ENCODE measurements at regions not wholly inside any gene's neighbourhood (a gene's known extent, or its start where the extent isn't known, plus 50 kb on each side); places are given as distances from the start of the nearest gene placed in this dataset.

- no peak for TF ChIP-seq NR4A1 (CRISPR knock-in tag; IDR thresholded peaks at IDR 0.05)
- no peak for TF ChIP-seq NR4A1 (tag; IDR thresholded peaks at IDR 0.05)
- no peak for TF ChIP-seq TCF3 (CRISPR knock-in tag; IDR thresholded peaks at IDR 0.05)
- no peak for TF ChIP-seq POLR2G (IDR thresholded peaks at IDR 0.05; ENCODE audit: low read depth, low read length)
- TF ChIP-seq ETS2 (tag; IDR thresholded peaks at IDR 0.05; ENCODE audit: borderline replicate concordance, poor library complexity, severe bottlenecking), result no peak
- no peak for TF ChIP-seq TOE1 (IDR thresholded peaks at IDR 0.05; ENCODE audit: borderline replicate concordance)
- TF ChIP-seq TOE1 (CRISPR knock-in tag; IDR thresholded peaks at IDR 0.05; ENCODE audit: borderline replicate concordance, low read depth), result no peak
Observed at GRCh38 chr2:181755181-181755580, 74.9 kb upstream of the NEUROD1 start (continued).

- intact Hi-C loops (cut with micrococcal nuclease) (loop anchor here (5.0 kb wide), 1 partner anchor 142 kb away; no protein-coding TSS in a partner anchor), in situ Hi-C loops (cut with MboI) (no loop called here)
- ATAC-seq (no peak), DNase-seq (ENCODE audit: extremely low read depth in 1 of 4, low spot score in 3 of 4) (no peak), FAIRE-seq (no peak)
- Histone ChIP-seq H2AFZ (ENCODE audit: low read depth, low read length) (no peak overlapping the region), H3K4me1 (replicated peaks in 1 of 2; ENCODE audit: control insufficient read depth in 2 of 2, insufficient read depth in 2 of 2, low read length in 2 of 2) (peaks cover 0 to 12% of the 10 kb centered on the region in 2 experiments; a peak in 4 of 5 replicates), H3K27ac (ENCODE audit: extremely low read depth, low read depth, low read length) (no peak overlapping the region), H3K9me1 (ENCODE audit: control insufficient read depth, insufficient read depth, low read length) (no peaks in the 10 kb centered on the region), H3K27me3 (ENCODE audit: control insufficient read depth in 2 of 2, insufficient read depth in 2 of 2, low read length in 2 of 2) (no peaks in the 10 kb centered on the region), H3K4me3 (no peak overlapping the region), H3K79me2 (ENCODE audit: control insufficient read depth, insufficient read depth, low read length) (no peaks in the 10 kb centered on the region), H3K4me2 (ENCODE audit: insufficient read depth, low read length) (no peak overlapping the region), H3K36me3 (ENCODE audit: control insufficient read depth, insufficient read depth, low read length) (no peaks in the 10 kb centered on the region), H3K9ac (ENCODE audit: insufficient read depth in 1 of 2, low read depth in 2 of 2, low read length in 2 of 2) (no peak overlapping the region), H3K9me3 (replicated peaks; ENCODE audit: control insufficient read depth, insufficient read depth, low read depth, low read length) (no peaks in the 10 kb centered on the region), H4K20me1 (replicated peaks; ENCODE audit: control insufficient read depth, insufficient read depth, low read length) (no peaks in the 10 kb centered on the region)
- no peak for TF ChIP-seq CHD4 (IDR thresholded peaks at IDR 0.05; ENCODE audit: insufficient read depth, insufficient replicate concordance, low read depth, low read length, poor library complexity, severe bottlenecking)
- no peak for TF ChIP-seq ZFP30 (CRISPR knock-in tag; IDR thresholded peaks at IDR 0.05; ENCODE audit: borderline replicate concordance)
- no peak for TF ChIP-seq MTA3 (IDR thresholded peaks at IDR 0.05; ENCODE audit: borderline replicate concordance)
- TF ChIP-seq PPARD (CRISPR knock-in tag; IDR thresholded peaks at IDR 0.05), result no peak
- TF ChIP-seq FOXK1 (CRISPR knock-in tag; IDR thresholded peaks at IDR 0.05; ENCODE audit: borderline replicate concordance), result no peak
- no peak for TF ChIP-seq KAT2B (IDR thresholded peaks at IDR 0.05; ENCODE audit: low read depth, low read length)
- no peak for TF ChIP-seq ZFPM2 (CRISPR knock-in tag; IDR thresholded peaks at IDR 0.05)
- BruUV-seq (replicated peaks), result no TSS peak
- ChIA-PET POLR2A (no interaction called here), CTCF (ENCODE audit: low intra/inter-chr PET ratio) (no interaction called here)
- 3% methylated on average over 2 of the region's 2 CpGs for WGBS (ENCODE audit: insufficient coverage, low coverage, missing lambda C conversion rate)
Observed at GRCh38 chr2:181760521-181760920, 80.2 kb upstream of the NEUROD1 start.
